ENCODE measurements at regions not wholly inside any gene's neighbourhood (a gene's known extent, or its start where the extent isn't known, plus 50 kb on each side); places are given as distances from the start of the nearest gene placed in this dataset.

DNA sequence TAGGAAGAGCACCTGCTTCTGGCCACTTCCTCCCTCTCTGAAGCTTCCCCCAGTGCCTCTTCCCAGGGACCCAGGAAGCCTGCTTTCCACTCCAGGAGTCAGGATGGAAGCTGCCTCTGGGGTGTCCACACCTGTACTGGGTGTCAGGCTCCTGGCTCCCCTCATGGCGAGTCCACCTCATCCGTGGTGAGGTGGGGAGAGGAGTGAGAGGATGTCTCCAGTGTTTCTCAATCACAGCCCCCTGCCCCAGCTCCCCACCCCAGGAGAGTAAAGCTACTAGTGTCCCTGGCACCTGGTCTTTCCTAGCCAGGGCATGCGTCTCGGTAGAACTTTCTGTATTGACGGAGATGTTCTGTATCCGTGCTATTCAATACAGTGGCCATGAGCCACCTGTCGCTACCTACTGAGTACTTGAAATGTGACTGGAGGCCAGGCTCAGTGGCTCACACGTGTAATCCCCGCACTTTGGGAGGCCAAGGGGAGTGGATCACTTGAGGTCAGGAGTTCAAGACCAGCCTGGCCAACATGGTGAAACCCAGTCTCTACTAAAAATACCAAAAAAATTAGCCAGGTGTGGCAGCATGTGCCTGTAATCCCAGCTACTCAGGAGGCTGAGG, 171.2 kb upstream of the HAAO start:
- Histone ChIP-seq H3K9me3 (ENCODE audit: control insufficient read depth in 4 of 4, insufficient read depth in 3 of 4, low read length in 3 of 4) (no peaks in the 10 kb centered on the region), H3K27ac (ENCODE audit: low read depth in 1 of 2, low read length in 1 of 2) (no peak overlapping the region), H3K9ac (ENCODE audit: insufficient read depth in 1 of 2, low read length in 2 of 2) (no peak overlapping the region), H3K27me3 (ENCODE audit: control insufficient read depth in 3 of 3, insufficient read depth in 3 of 3, low read length in 2 of 3) (no peaks in the 10 kb centered on the region), H3K36me3 (ENCODE audit: control insufficient read depth in 4 of 4, insufficient read depth in 4 of 4, low read length in 4 of 4) (no peaks in the 10 kb centered on the region), H3K4me3 (no peak overlapping the region), H3K4me1 (ENCODE audit: control insufficient read depth in 5 of 5, insufficient read depth in 5 of 5, low read length in 5 of 5) (peaks cover 0 to 71% (median 48%) of the 10 kb centered on the region in 5 donors)
- ATAC-seq (ENCODE audit: insufficient read depth, low FRiP score), result no peak
- TF ChIP-seq, protein P1, sequence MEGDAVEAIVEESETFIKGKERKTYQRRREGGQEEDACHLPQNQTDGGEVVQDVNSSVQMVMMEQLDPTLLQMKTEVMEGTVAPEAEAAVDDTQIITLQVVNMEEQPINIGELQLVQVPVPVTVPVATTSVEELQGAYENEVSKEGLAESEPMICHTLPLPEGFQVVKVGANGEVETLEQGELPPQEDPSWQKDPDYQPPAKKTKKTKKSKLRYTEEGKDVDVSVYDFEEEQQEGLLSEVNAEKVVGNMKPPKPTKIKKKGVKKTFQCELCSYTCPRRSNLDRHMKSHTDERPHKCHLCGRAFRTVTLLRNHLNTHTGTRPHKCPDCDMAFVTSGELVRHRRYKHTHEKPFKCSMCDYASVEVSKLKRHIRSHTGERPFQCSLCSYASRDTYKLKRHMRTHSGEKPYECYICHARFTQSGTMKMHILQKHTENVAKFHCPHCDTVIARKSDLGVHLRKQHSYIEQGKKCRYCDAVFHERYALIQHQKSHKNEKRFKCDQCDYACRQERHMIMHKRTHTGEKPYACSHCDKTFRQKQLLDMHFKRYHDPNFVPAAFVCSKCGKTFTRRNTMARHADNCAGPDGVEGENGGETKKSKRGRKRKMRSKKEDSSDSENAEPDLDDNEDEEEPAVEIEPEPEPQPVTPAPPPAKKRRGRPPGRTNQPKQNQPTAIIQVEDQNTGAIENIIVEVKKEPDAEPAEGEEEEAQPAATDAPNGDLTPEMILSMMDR (IDR thresholded peaks at IDR 0.05; ENCODE audit: control extremely low read depth, extremely low read depth), result no peak
- DNase-seq, result no peak
- WGBS, 2 donors, result 87 to 90% methylated on average over 9 of the region's 9 CpGs

- TF ChIP-seq, protein P1 (IDR thresholded peaks at IDR 0.05; ENCODE audit: control extremely low read depth, extremely low read depth), result no peak
- H3K27me3 ChIP-seq (ENCODE audit: control insufficient read depth in 3 of 3, insufficient read depth in 3 of 3, low read length in 2 of 3), result no peaks in the 10 kb centered on the region
- H3K27ac ChIP-seq (ENCODE audit: low read depth in 1 of 2, low read length in 1 of 2), result peak overlapping the region in 1 of 2 donors; percentile 23
- ATAC-seq (ENCODE audit: insufficient read depth, low FRiP score) (no peak), DNase-seq (peak; percentile 41 to 72 (median 64))
- no peak overlapping the region for H3K4me3 ChIP-seq
- no peak overlapping the region for H3K9ac ChIP-seq (ENCODE audit: insufficient read depth in 1 of 2, low read length in 2 of 2)
- WGBS, 2 donors, result 24 to 49% methylated on average over 12 of the region's 12 CpGs
- H3K9me3 ChIP-seq (ENCODE audit: control insufficient read depth in 4 of 4, insufficient read depth in 3 of 4, low read length in 3 of 4), result no peaks in the 10 kb centered on the region
- H3K36me3 ChIP-seq (ENCODE audit: control insufficient read depth in 4 of 4, insufficient read depth in 4 of 4, low read length in 4 of 4), result no peaks in the 10 kb centered on the region
- peaks cover 0 to 71% (median 48%) of the 10 kb centered on the region in 5 donors for H3K4me1 ChIP-seq (ENCODE audit: control insufficient read depth in 5 of 5, insufficient read depth in 5 of 5, low read length in 5 of 5)
Measured at GRCh38 chr2:42962508-42962953, 170.1 kb upstream of the HAAO start.

GRCh38 chr2:42961961-42962360, 169.6 kb upstream of the HAAO start:
- Histone ChIP-seq H3K9me3 (ENCODE audit: control insufficient read depth in 4 of 4, insufficient read depth in 3 of 4, low read length in 3 of 4) (no peaks in the 10 kb centered on the region), H3K4me1 (ENCODE audit: control insufficient read depth in 5 of 5, insufficient read depth in 5 of 5, low read length in 5 of 5) (peaks cover 0 to 70% (median 48%) of the 10 kb centered on the region in 5 donors), H3K27me3 (ENCODE audit: control insufficient read depth in 3 of 3, insufficient read depth in 3 of 3, low read length in 2 of 3) (no peaks in the 10 kb centered on the region), H3K4me3 (no peak overlapping the region), H3K27ac (ENCODE audit: low read depth in 1 of 2, low read length in 1 of 2) (peak overlapping the region in 1 of 2 donors; percentile 20), H3K9ac (ENCODE audit: insufficient read depth in 1 of 2, low read length in 2 of 2) (no peak overlapping the region), H3K36me3 (ENCODE audit: control insufficient read depth in 4 of 4, insufficient read depth in 4 of 4, low read length in 4 of 4) (no peaks in the 10 kb centered on the region)
- DNase-seq (no peak), ATAC-seq (ENCODE audit: insufficient read depth, low FRiP score) (no peak)
- TF ChIP-seq, protein P1 (IDR thresholded peaks at IDR 0.05; ENCODE audit: control extremely low read depth, extremely low read depth), result no peak
- 27 to 58% methylated on average over 7 of the region's 7 CpGs for WGBS, 2 donors
